Tibial nerve (tissue), 4 donors: ENCODE measurements at regions not wholly inside any gene's neighbourhood (a gene's known extent, or its start where the extent isn't known, plus 50 kb on each side); places are given as distances from the start of the nearest gene placed in this dataset.

ENCODE experiments used
- DNase-seq, 2 donors: peaks; one replicate each; pipeline ENCODE4 v3.0.0-alpha.2; 2019; ENCODE audit warnings: low spot score in 2 of 2
- H3K27ac ChIP-seq, 4 donors: fragments of 200-600 bp; sonication (generic) in 3 of 4; one replicate each; pipeline ENCODE4 v1.5.1; 2017 to 2019; ENCODE audit warnings: mild to moderate bottlenecking in 1 of 4
- H3K27me3 ChIP-seq, 2 donors: fragments of 200-600 bp; sonication (generic) in 1 of 2; one replicate each; pipeline versions ENCODE4 v1.5.1 to v1.6.0; 2017 to 2019
- H3K36me3 ChIP-seq, 3 donors: fragments of 200-600 bp; sonication (generic); one replicate each; pipeline ENCODE4 v1.5.1; 2018 to 2019
- H3K4me1 ChIP-seq, 4 donors: fragments of 200-600 bp; sonication (generic) in 3 of 4; one replicate each; pipeline ENCODE4 v1.5.1; 2017 to 2019
- H3K4me3 ChIP-seq, 4 donors: fragments of 200-600 bp; sonication (generic) in 3 of 4; one replicate each; pipeline ENCODE4 v1.5.1; 2017 to 2019; ENCODE audit warnings: mild to moderate bottlenecking in 1 of 4, moderate library complexity in 1 of 4
- H3K9me3 ChIP-seq, 4 donors: fragments of 200-600 bp; sonication (generic) in 3 of 4; one replicate each; pipeline ENCODE4 v1.5.1; 2017 to 2019
- CTCF ChIP-seq, 5 experiments: fragments of 200-600 bp in 3 of 5; fragments of 450-650 bp in 2 of 5; sonication (generic) in 3 of 5; IDR thresholded peaks; one replicate each; pipeline ENCODE4 v1.5.1; 2016 to 2019; ENCODE audit warnings: antibody characterized with exemption in 5 of 5, mild to moderate bottlenecking in 3 of 5, moderate library complexity in 2 of 5
- EP300 ChIP-seq, 2 donors: sonication (generic); formaldehyde crosslinking; IDR thresholded peaks; one replicate each; pipeline ENCODE4 v1.6.1; 2017; ENCODE audit warnings: antibody characterized with exemption in 2 of 2, mild to moderate bottlenecking in 1 of 2
- POLR2A ChIP-seq, 2 donors: fragments of 450-650 bp; IDR thresholded peaks; one replicate each; pipeline ENCODE4 v1.6.1; 2017; ENCODE audit warnings: antibody characterized with exemption in 2 of 2, mild to moderate bottlenecking in 2 of 2, moderate library complexity in 2 of 2
- WGBS, 2 donors: methylation state at CpG; one replicate each; pipeline ENCODE4 v1.1.5; 2018; 5-methylcytosine and 5-hydroxymethylcytosine counted together

- Histone ChIP-seq H3K4me1 (no peaks in the 10 kb centered on the region), H3K9me3 (no peaks in the 10 kb centered on the region), H3K36me3 (no peaks in the 10 kb centered on the region), H3K27ac (no peak overlapping the region), H3K27me3 (no peaks in the 10 kb centered on the region), H3K4me3 (no peak overlapping the region)
- TF ChIP-seq EP300 (IDR thresholded peaks at IDR 0.05) (no peak), CTCF (IDR thresholded peaks at IDR 0.05) (no peak), POLR2A (IDR thresholded peaks at IDR 0.05) (no peak)
- WGBS, 2 donors = 66 to 79% methylated on average over 3 of the region's 3 CpGs
- DNase-seq = no peak
Measured at GRCh38 chr16:65950211-65950610, 416.3 kb upstream of the CDH5 start.

GRCh38 chr16:65948361-65948760 lies 418.1 kb upstream of the CDH5 start:
- Histone ChIP-seq H3K9me3 (no peaks in the 10 kb centered on the region), H3K4me3 (no peak overlapping the region), H3K27ac (no peak overlapping the region), H3K36me3 (no peaks in the 10 kb centered on the region), H3K4me1 (no peaks in the 10 kb centered on the region), H3K27me3 (no peaks in the 10 kb centered on the region)
- DNase-seq = no peak
- TF ChIP-seq EP300 (IDR thresholded peaks at IDR 0.05) = no peak
- TF ChIP-seq POLR2A (IDR thresholded peaks at IDR 0.05) = no peak
- TF ChIP-seq CTCF (IDR thresholded peaks at IDR 0.05) = no peak
- whole genome bisulfite sequencing, 2 donors = 97 to 98% methylated on average over 9 of the region's 9 CpGs

GRCh38 chr16:65947951-65948350 lies 418.5 kb upstream of the CDH5 start:
- no peak for TF ChIP-seq EP300 (IDR thresholded peaks at IDR 0.05)
- no peak for TF ChIP-seq POLR2A (IDR thresholded peaks at IDR 0.05)
- TF ChIP-seq CTCF (IDR thresholded peaks at IDR 0.05) = no peak
- no peak for DNase-seq
- H3K4me3 ChIP-seq = no peak overlapping the region
- H3K9me3 ChIP-seq = no peaks in the 10 kb centered on the region
- WGBS, 2 donors = 84 to 100% methylated on average over 4 of the region's 4 CpGs
- H3K27me3 ChIP-seq = no peaks in the 10 kb centered on the region
- no peaks in the 10 kb centered on the region for H3K36me3 ChIP-seq
- no peak overlapping the region for H3K27ac ChIP-seq
- H3K4me1 ChIP-seq = no peaks in the 10 kb centered on the region

GRCh38 chr16:65945493-65945892 lies 421.0 kb upstream of the CDH5 start:
- TF ChIP-seq POLR2A (IDR thresholded peaks at IDR 0.05) = no peak
- no peak for TF ChIP-seq CTCF (IDR thresholded peaks at IDR 0.05)
- no peak for TF ChIP-seq EP300 (IDR thresholded peaks at IDR 0.05)
- 51 to 84% methylated on average over 2 of the region's 2 CpGs for WGBS, 2 donors
- Histone ChIP-seq H3K27ac (no peak overlapping the region), H3K4me1 (no peaks in the 10 kb centered on the region), H3K9me3 (no peaks in the 10 kb centered on the region), H3K27me3 (no peaks in the 10 kb centered on the region), H3K36me3 (no peaks in the 10 kb centered on the region), H3K4me3 (no peak overlapping the region)
- DNase-seq = no peak

- no peaks in the 10 kb centered on the region for H3K36me3 ChIP-seq
- 46 to 62% methylated on average over 3 of the region's 3 CpGs for WGBS, 2 donors
Measured at GRCh38 chr16:65944361-65944760, 422.1 kb upstream of the CDH5 start.

More at GRCh38 chr16:65944361-65944760, 422.1 kb upstream of the CDH5 start:
- no peak for DNase-seq
- no peak for TF ChIP-seq EP300 (IDR thresholded peaks at IDR 0.05)
- TF ChIP-seq POLR2A (IDR thresholded peaks at IDR 0.05) = no peak
- TF ChIP-seq CTCF (IDR thresholded peaks at IDR 0.05) = no peak
- Histone ChIP-seq H3K27ac (no peak overlapping the region), H3K4me1 (no peaks in the 10 kb centered on the region), H3K4me3 (no peak overlapping the region), H3K9me3 (no peaks in the 10 kb centered on the region), H3K27me3 (no peaks in the 10 kb centered on the region)
